ENCODE measurements at regions not wholly inside any gene's neighbourhood (a gene's known extent, or its start where the extent isn't known, plus 50 kb on each side); places are given as distances from the start of the nearest gene placed in this dataset.

DNA sequence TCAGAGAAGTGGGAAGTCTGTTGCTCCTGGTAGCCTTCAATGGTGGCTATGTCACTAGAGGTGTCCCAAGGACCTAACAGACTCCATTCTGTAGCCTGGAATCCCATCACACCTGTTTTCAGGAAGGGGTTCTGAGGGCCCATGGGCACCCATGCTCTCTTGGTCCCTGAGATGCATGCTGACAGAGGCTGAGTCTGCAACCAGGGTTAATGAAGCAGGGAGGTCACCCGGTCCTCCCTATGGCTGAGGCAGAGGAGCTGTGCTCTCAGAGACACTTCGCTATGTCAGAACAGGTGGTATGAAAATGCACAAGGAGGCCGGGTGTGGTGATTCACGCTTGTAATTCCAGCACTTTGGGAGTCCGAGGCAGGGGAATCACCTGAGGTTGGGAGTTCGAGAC is 452.1 kb downstream of the TCERG1L start:
- TF ChIP-seq, protein P1, sequence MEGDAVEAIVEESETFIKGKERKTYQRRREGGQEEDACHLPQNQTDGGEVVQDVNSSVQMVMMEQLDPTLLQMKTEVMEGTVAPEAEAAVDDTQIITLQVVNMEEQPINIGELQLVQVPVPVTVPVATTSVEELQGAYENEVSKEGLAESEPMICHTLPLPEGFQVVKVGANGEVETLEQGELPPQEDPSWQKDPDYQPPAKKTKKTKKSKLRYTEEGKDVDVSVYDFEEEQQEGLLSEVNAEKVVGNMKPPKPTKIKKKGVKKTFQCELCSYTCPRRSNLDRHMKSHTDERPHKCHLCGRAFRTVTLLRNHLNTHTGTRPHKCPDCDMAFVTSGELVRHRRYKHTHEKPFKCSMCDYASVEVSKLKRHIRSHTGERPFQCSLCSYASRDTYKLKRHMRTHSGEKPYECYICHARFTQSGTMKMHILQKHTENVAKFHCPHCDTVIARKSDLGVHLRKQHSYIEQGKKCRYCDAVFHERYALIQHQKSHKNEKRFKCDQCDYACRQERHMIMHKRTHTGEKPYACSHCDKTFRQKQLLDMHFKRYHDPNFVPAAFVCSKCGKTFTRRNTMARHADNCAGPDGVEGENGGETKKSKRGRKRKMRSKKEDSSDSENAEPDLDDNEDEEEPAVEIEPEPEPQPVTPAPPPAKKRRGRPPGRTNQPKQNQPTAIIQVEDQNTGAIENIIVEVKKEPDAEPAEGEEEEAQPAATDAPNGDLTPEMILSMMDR (IDR thresholded peaks at IDR 0.05; ENCODE audit: extremely low read depth, missing control alignments): no peak
- no peak for DNase-seq (ENCODE audit: low spot score)

DNA sequence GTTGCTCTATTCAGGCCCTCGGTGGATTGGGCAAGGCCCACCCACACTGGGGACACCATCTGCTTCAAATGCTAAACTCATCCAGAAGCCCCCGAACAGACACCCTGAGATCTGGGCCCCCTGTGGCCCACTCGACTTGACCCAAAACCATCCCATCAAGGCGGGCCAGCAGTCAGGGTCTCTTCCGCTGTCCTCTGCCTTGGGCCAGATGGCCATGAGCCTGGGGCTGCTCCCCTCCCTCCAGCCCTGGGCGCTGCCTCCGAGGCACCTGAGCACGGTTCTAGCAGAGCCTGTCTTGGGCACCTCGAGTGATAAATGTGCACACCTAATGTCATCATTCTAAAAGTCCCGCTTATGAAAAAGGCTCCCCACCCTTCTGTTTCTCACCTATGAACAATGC is 449.4 kb downstream of the TCERG1L start:
- no peak for DNase-seq (ENCODE audit: low spot score)
- TF ChIP-seq, protein P1 (IDR thresholded peaks at IDR 0.05; ENCODE audit: extremely low read depth, missing control alignments): no peak

DNA sequence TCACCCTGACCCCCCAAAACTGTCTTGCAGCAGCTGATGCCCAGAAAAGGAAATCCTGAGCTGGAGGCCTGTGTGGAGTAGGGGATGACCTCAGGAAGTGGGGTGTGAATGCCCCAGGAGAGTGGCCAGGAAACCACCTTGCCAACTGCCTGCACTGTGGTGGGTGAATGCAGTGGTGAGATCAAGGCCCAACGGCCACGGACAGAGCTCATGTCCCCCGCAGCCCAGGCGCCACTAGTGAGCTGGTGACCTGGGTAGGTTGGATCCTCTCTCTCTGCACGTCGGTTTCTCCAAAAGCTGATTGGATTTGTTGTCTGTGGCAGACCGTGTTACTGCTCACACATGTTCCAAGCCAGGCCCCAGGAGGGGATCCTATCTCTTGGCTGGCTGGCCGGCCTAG is 448.9 kb downstream of the TCERG1L start:
- TF ChIP-seq, protein P1 (IDR thresholded peaks at IDR 0.05; ENCODE audit: extremely low read depth, missing control alignments): no peak
- DNase-seq (ENCODE audit: low spot score): no peak

DNA sequence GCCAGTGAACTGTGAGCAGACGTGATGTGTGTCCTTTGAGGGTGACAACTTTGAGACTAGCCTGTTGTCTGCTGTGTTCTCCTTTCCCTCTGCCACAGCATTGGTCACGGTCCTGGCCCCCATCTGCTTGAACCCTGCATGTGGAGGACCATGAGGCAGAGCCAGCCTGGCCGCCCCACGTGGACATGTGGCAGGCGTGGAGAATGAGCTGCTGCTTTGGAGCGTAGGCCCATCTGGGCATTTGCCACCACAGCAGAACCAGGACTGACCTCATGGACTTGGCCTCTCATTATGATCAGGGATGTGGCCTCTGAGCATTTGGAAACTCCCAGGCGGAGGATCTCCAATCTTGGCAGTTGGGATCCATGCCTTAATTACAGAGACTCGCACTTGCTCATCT is 448.5 kb downstream of the TCERG1L start:
- DNase-seq (ENCODE audit: low spot score): no peak
- TF ChIP-seq, protein P1 (IDR thresholded peaks at IDR 0.05; ENCODE audit: extremely low read depth, missing control alignments): no peak

DNA sequence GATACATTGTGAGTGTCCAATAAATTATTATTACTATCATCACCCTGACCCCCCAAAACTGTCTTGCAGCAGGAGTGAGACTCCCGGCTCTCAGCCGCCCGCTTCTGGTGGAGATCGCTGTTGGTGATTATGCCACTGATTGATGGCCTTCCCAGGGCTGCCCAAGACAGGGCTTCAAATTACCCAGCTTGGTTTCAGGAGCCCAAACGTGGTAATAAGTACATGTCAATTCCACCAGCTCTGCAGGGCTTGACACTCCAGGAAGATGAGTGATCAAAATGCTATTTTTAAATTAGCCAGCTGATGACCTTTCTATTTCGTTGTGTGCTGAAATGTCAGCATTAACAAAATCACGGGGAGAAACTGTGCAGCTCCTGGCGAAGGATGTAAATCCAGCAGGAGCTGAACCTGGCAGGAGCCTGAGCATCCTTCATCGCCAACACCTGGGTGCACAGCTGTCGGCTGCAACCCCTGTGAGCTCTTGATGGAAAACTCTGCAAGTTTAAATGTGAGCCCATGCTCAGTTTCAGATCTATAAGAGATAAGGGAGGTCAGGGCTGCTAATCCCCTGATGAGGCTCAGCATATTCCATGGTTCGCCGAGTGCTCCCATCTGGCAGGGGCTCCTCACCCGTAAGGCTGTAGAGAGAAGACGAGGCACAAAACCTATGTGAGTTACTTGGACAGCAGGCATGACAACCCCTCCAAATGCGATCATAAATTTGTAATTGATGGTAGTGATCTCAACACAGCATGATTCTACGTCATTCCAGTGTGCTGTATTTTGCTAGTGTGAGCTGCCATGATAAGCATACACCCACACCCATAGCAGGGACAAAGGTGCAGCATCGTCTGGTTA is 446.3 kb downstream of the TCERG1L start:
- DNase-seq (ENCODE audit: low spot score): no peak
- TF ChIP-seq, protein P1 (IDR thresholded peaks at IDR 0.05; ENCODE audit: extremely low read depth, missing control alignments): no peak

DNA sequence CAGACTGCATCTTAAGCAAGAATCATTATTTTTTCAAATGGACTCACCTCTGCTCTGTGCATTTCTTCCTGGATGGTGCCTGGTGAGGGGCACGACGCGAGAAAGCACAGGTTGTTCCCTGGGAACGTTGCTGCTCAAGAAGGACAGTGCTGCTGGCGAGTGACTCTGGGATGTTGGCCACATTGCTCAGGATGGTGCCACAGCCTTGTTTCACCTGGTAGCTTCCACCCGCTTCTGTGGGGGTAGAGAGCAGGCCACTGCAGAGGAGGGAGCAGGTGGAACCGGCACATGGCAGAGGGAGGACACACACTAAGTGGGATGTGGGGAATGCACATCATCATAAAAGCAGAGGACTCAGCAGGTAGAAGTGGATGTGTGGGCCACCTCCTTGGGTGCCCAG is 444.7 kb downstream of the TCERG1L start:
- TF ChIP-seq, protein P1 (IDR thresholded peaks at IDR 0.05; ENCODE audit: extremely low read depth, missing control alignments): no peak
- DNase-seq (ENCODE audit: low spot score): no peak

DNA sequence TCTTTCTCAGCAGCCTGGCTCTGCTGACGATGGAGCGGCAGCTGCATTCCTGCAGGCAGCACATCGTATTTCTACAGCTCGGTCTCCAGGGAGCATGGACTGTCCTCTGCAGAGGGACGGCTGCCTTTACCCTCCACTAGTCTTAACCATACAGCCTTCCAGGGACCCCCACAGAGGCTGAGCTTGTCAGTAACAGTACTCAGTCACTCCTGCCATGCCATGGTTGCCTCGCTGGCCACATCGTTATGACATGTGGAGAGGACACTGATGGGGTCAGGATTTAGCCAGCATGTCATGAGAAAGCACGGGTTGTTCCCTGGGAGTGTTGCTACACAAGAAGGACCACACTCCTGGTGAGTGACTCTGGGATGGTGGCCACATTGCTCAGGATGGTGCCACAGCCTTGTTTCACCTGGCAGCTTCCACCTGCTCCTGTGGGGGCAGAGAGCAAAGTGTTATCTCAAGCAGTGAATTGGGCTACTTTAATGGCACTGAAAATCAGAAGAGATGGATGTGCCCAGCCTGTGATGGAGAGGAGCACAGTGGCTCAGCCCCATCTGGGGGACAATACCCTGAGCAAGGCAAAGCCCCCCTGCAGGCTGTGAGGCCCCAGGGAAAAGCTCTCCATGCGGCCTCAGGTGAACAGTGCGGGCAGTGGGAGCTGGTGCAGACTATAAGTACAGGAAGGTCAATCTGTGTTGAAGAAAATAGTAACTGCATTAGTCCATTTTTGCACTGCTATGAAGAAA is 443.9 kb downstream of the TCERG1L start:
- TF ChIP-seq, protein P1 (IDR thresholded peaks at IDR 0.05; ENCODE audit: extremely low read depth, missing control alignments): no peak
- no peak for DNase-seq (ENCODE audit: low spot score)
